ENCODE measurements at regions not wholly inside any gene's neighbourhood (a gene's known extent, or its start where the extent isn't known, plus 50 kb on each side); places are given as distances from the start of the nearest gene placed in this dataset.

DNA sequence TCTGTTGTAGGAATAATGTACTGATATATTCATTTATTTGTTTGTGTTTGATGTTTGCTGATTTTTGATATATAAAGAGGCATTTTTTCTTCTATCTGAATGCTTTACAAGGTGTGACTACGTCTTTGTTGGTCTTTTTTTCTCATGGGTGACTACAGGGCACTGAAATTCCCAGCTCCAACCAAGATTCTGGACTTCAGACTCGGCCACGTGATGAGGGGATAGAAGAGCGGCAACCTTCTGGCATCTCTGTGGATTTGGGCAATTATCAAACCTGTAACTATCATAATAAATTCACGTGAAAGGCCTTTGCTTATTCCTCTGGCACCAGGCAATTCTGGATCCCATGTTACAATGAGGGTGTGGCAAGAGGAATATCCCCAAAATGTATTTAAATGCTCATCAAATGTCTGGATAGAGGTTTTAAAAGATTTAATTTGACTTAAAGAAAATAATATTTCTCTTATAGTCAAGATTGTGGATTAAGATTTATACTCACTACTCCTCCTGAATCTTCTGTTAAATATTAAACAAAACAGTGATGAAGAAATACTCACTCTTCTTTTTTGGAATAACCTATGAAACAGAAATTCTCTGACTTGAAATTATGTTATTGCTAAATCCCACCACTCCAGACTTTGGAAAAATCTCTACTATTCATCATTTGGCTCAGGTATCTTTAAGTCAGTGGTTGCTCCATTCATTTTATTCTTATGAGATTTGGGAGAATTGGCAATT lies 276.3 kb downstream of the GPR37 start:
- H3K9me3 Mint-ChIP-seq, result no peaks in the 10 kb centered on the region
- no peaks in the 10 kb centered on the region for H3K27me3 Mint-ChIP-seq (ENCODE audit: insufficient read depth, low read depth, poor library complexity)
- no peak overlapping the region for H3K4me3 Mint-ChIP-seq
- no peaks in the 10 kb centered on the region for H3K27me3 ChIP-seq (ENCODE audit: insufficient read depth)
- no peak overlapping the region for H3K27ac ChIP-seq (ENCODE audit: low read depth)
- H2AFZ ChIP-seq, result no peak overlapping the region
- H3K4me3 ChIP-seq, result no peak overlapping the region
- H3K79me2 ChIP-seq (replicated peaks; ENCODE audit: insufficient read depth), result no peaks in the 10 kb centered on the region
- H3K9me2 ChIP-seq (ENCODE audit: insufficient read depth), result no peaks in the 10 kb centered on the region
- TF ChIP-seq, protein P1, sequence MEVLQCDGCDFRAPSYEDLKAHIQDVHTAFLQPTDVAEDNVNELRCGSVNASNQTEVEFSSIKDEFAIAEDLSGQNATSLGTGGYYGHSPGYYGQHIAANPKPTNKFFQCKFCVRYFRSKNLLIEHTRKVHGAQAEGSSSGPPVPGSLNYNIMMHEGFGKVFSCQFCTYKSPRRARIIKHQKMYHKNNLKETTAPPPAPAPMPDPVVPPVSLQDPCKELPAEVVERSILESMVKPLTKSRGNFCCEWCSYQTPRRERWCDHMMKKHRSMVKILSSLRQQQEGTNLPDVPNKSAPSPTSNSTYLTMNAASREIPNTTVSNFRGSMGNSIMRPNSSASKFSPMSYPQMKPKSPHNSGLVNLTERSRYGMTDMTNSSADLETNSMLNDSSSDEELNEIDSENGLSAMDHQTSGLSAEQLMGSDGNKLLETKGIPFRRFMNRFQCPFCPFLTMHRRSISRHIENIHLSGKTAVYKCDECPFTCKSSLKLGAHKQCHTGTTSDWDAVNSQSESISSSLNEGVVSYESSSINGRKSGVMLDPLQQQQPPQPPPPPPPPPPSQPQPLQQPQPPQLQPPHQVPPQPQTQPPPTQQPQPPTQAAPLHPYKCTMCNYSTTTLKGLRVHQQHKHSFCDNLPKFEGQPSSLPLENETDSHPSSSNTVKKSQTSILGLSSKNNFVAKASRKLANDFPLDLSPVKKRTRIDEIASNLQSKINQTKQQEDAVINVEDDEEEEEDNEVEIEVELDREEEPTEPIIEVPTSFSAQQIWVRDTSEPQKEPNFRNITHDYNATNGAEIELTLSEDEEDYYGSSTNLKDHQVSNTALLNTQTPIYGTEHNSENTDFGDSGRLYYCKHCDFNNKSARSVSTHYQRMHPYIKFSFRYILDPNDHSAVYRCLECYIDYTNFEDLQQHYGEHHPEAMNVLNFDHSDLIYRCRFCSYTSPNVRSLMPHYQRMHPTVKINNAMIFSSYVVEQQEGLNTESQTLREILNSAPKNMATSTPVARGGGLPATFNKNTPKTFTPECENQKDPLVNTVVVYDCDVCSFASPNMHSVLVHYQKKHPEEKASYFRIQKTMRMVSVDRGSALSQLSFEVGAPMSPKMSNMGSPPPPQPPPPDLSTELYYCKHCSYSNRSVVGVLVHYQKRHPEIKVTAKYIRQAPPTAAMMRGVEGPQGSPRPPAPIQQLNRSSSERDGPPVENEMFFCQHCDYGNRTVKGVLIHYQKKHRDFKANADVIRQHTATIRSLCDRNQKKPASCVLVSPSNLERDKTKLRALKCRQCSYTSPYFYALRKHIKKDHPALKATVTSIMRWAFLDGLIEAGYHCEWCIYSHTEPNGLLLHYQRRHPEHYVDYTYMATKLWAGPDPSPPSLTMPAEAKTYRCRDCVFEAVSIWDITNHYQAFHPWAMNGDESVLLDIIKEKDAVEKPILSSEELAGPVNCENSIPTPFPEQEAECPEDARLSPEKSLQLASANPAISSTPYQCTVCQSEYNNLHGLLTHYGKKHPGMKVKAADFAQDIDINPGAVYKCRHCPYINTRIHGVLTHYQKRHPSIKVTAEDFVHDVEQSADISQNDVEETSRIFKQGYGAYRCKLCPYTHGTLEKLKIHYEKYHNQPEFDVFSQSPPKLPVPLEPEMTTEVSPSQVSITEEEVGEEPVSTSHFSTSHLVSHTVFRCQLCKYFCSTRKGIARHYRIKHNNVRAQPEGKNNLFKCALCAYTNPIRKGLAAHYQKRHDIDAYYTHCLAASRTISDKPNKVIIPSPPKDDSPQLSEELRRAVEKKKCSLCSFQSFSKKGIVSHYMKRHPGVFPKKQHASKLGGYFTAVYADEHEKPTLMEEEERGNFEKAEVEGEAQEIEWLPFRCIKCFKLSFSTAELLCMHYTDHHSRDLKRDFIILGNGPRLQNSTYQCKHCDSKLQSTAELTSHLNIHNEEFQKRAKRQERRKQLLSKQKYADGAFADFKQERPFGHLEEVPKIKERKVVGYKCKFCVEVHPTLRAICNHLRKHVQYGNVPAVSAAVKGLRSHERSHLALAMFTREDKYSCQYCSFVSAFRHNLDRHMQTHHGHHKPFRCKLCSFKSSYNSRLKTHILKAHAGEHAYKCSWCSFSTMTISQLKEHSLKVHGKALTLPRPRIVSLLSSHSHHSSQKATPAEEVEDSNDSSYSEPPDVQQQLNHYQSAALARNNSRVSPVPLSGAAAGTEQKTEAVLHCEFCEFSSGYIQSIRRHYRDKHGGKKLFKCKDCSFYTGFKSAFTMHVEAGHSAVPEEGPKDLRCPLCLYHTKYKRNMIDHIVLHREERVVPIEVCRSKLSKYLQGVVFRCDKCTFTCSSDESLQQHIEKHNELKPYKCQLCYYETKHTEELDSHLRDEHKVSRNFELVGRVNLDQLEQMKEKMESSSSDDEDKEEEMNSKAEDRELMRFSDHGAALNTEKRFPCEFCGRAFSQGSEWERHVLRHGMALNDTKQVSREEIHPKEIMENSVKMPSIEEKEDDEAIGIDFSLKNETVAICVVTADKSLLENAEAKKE (CRISPR knock-in tag; IDR thresholded peaks at IDR 0.05), result no peak
- TF ChIP-seq JUNB (IDR thresholded peaks at IDR 0.05; ENCODE audit: unreplicated experiment) (no peak), CREB1 (CRISPR knock-in tag; IDR thresholded peaks at IDR 0.05; ENCODE audit: low read depth) (no peak), ZNF331 (CRISPR knock-in tag; IDR thresholded peaks at IDR 0.05; ENCODE audit: low read depth) (no peak), NANOG (IDR thresholded peaks at IDR 0.05; ENCODE audit: borderline replicate concordance) (no peak), EZH2phosphoT487 (IDR thresholded peaks at IDR 0.05; ENCODE audit: unreplicated experiment) (no peak), EZH2 (IDR thresholded peaks at IDR 0.05; ENCODE audit: low read depth, unreplicated experiment) (no peak), ZNF114 (CRISPR knock-in tag; IDR thresholded peaks at IDR 0.05) (no peak), STAT1 (IDR thresholded peaks at IDR 0.05; ENCODE audit: unreplicated experiment) (no peak), POLR2AphosphoS5 (IDR thresholded peaks at IDR 0.05; ENCODE audit: low read depth) (no peak)
- TF ChIP-seq, protein P2, sequence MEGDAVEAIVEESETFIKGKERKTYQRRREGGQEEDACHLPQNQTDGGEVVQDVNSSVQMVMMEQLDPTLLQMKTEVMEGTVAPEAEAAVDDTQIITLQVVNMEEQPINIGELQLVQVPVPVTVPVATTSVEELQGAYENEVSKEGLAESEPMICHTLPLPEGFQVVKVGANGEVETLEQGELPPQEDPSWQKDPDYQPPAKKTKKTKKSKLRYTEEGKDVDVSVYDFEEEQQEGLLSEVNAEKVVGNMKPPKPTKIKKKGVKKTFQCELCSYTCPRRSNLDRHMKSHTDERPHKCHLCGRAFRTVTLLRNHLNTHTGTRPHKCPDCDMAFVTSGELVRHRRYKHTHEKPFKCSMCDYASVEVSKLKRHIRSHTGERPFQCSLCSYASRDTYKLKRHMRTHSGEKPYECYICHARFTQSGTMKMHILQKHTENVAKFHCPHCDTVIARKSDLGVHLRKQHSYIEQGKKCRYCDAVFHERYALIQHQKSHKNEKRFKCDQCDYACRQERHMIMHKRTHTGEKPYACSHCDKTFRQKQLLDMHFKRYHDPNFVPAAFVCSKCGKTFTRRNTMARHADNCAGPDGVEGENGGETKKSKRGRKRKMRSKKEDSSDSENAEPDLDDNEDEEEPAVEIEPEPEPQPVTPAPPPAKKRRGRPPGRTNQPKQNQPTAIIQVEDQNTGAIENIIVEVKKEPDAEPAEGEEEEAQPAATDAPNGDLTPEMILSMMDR (conservative IDR thresholded peaks at IDR 0.05; ENCODE audit: low read depth in 2 of 2), result no peak
- TF ChIP-seq, protein P3, sequence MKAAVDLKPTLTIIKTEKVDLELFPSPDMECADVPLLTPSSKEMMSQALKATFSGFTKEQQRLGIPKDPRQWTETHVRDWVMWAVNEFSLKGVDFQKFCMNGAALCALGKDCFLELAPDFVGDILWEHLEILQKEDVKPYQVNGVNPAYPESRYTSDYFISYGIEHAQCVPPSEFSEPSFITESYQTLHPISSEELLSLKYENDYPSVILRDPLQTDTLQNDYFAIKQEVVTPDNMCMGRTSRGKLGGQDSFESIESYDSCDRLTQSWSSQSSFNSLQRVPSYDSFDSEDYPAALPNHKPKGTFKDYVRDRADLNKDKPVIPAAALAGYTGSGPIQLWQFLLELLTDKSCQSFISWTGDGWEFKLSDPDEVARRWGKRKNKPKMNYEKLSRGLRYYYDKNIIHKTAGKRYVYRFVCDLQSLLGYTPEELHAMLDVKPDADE (IDR thresholded peaks at IDR 0.05), result no peak
- TF ChIP-seq, protein P4, sequence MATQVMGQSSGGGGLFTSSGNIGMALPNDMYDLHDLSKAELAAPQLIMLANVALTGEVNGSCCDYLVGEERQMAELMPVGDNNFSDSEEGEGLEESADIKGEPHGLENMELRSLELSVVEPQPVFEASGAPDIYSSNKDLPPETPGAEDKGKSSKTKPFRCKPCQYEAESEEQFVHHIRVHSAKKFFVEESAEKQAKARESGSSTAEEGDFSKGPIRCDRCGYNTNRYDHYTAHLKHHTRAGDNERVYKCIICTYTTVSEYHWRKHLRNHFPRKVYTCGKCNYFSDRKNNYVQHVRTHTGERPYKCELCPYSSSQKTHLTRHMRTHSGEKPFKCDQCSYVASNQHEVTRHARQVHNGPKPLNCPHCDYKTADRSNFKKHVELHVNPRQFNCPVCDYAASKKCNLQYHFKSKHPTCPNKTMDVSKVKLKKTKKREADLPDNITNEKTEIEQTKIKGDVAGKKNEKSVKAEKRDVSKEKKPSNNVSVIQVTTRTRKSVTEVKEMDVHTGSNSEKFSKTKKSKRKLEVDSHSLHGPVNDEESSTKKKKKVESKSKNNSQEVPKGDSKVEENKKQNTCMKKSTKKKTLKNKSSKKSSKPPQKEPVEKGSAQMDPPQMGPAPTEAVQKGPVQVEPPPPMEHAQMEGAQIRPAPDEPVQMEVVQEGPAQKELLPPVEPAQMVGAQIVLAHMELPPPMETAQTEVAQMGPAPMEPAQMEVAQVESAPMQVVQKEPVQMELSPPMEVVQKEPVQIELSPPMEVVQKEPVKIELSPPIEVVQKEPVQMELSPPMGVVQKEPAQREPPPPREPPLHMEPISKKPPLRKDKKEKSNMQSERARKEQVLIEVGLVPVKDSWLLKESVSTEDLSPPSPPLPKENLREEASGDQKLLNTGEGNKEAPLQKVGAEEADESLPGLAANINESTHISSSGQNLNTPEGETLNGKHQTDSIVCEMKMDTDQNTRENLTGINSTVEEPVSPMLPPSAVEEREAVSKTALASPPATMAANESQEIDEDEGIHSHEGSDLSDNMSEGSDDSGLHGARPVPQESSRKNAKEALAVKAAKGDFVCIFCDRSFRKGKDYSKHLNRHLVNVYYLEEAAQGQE (IDR thresholded peaks at IDR 0.05; ENCODE audit: unreplicated experiment), result no peak
- ATAC-seq, result no peak
- no peaks in the 10 kb centered on the region; the same call in 1 of the 2 replicates for H3K4me1 ChIP-seq (ENCODE audit: insufficient read depth)
- peak overlapping the region; percentile 3; the same call in 1 of the 2 replicates for H3K27ac Mint-ChIP-seq
- DNase-seq (ENCODE audit: low spot score), result no peak
- H3K4me2 ChIP-seq, result no peak overlapping the region
- no peaks in the 10 kb centered on the region for H3K36me3 ChIP-seq (ENCODE audit: insufficient read depth)
- H4K20me1 ChIP-seq (replicated peaks; ENCODE audit: insufficient read depth), result no peaks in the 10 kb centered on the region
- no peaks in the 10 kb centered on the region for H3K36me3 Mint-ChIP-seq (ENCODE audit: low read depth)
- H3K4me1 Mint-ChIP-seq, result peaks cover 11% of the 10 kb centered on the region; the same call in 2 of the 3 replicates
- H3F3A ChIP-seq (replicated peaks; ENCODE audit: low read depth), result no peaks in the 10 kb centered on the region

Data from GM23338 (cell line).